ENCODE measurements at regions not wholly inside any gene's neighbourhood (a gene's known extent, or its start where the extent isn't known, plus 50 kb on each side); places are given as distances from the start of the nearest gene placed in this dataset.

DNA sequence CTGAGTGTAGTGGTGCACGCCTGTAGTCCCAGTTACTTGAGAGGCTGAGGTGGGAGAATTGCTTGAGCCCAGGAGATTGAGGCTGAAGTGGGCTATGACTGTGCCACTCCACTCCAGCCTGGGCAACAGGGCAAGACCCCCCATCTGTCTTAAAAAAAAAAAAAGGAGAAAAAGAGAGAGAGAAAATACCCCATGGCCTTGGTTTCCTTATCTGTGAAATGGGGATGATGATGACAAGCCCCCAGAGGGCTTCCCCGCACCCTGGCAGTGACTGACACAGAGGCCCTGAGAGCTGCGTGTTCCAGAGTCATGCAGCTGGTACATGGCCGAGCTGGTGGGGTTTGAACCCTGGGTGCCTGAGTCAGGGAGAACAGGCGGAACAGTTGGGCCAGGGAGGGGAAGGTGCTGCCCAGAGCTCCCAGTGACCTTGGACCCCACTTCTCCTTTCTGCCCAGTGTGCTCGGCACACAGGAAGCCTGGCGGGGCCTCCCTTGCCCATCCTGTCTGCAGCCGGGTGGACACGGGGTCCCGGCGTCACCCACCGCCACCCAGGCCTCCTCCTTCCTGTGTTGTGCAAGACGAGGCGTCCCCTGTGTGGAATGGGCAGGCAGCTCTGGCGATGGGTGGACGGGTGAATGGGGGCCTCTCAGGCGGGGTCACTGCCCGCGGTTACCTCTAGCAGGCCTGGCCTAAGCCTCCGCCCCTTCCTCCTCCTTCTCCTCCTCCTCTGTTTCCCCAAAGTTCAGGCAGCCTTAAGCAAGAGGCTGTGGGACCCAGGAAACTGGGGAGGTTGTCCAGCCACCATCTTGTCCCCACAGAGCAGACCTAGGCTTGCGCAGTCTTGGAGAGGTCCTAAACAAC is 84.2 kb downstream of the CEBPB start:
- no peaks in the 10 kb centered on the region for H3K36me3 ChIP-seq
- no peak for DNase-seq
- H3K4me1 ChIP-seq = peaks cover 7 to 44% (median 14%) of the 10 kb centered on the region in 3 donors
- WGBS, 2 donors = 75 to 78% methylated on average over 5 to 8 of the region's 21 CpGs
- intact Hi-C loops (cut with DNase I) = no loop called here
- TF ChIP-seq POLR2A (IDR thresholded peaks at IDR 0.05) = no peak
- TF ChIP-seq, protein P1, sequence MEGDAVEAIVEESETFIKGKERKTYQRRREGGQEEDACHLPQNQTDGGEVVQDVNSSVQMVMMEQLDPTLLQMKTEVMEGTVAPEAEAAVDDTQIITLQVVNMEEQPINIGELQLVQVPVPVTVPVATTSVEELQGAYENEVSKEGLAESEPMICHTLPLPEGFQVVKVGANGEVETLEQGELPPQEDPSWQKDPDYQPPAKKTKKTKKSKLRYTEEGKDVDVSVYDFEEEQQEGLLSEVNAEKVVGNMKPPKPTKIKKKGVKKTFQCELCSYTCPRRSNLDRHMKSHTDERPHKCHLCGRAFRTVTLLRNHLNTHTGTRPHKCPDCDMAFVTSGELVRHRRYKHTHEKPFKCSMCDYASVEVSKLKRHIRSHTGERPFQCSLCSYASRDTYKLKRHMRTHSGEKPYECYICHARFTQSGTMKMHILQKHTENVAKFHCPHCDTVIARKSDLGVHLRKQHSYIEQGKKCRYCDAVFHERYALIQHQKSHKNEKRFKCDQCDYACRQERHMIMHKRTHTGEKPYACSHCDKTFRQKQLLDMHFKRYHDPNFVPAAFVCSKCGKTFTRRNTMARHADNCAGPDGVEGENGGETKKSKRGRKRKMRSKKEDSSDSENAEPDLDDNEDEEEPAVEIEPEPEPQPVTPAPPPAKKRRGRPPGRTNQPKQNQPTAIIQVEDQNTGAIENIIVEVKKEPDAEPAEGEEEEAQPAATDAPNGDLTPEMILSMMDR (IDR thresholded peaks at IDR 0.05) = no peak
- peak overlapping the region in 3 of 4 donors; percentile 34 to 75 (median 56) for H3K27ac ChIP-seq
- H3K4me3 ChIP-seq = no peak overlapping the region
- H3K9me3 ChIP-seq = no peaks in the 10 kb centered on the region
- H3K27me3 ChIP-seq = no peaks in the 10 kb centered on the region

DNA sequence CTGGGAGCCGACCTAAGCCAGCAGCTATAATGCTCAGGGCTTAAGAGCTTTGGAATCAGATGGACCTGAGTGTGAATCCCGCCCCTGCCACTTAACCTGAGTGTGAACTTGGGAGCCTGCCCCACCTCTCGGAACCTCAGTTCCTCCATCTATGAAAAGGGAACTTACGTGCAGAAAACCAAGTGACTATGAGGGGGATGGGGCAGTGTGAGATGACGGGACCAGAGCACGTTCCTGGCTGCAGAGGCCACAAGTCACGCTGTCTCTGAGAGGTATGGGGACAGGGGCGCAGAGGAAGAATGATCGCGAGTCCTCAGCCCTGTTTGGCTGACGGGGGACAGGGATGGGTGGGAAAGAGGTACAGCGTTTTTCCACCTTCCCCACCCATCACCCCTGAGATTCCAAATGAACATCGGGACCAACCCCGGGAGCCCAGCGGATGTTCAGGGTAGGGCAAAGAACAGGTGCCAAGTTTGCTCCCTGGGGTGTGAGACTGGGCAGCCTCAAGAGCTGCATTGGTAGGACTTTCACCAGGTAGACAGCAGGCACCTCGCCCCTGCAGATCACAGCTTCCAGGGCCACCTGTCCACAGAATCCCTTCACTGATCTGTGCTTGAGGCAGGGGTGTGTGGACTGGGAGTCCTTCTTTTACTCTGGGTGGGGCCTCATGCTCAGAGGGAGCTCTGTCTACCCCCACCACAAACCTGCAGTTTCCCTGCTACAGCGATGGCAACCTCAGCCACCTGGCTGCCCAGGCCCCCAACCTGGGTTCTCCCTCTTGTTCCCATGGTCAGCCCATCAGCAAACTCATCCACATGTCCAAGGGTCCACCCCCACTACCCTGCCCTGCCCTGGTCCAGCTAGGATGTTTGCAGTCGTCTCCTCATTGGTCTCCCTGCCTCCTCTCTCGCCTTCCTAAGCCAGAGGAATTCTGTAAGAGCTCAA is 85.8 kb downstream of the CEBPB start:
- H3K4me1 ChIP-seq = peaks cover 7 to 50% (median 14%) of the 10 kb centered on the region in 3 donors
- no peaks in the 10 kb centered on the region for H3K9me3 ChIP-seq
- TF ChIP-seq POLR2A (IDR thresholded peaks at IDR 0.05) = peak in 1 of 4 donors; percentile 46
- TF ChIP-seq, protein P1 (IDR thresholded peaks at IDR 0.05) = no peak
- H3K36me3 ChIP-seq = no peaks in the 10 kb centered on the region
- no peaks in the 10 kb centered on the region for H3K27me3 ChIP-seq
- WGBS, 2 donors = 77 to 91% methylated on average over 14 to 16 of the region's 19 CpGs
- peak overlapping the region in 2 of 4 donors; percentile 33 to 51 for H3K27ac ChIP-seq
- no peak overlapping the region for H3K4me3 ChIP-seq
- no peak for DNase-seq
- intact Hi-C loops (cut with DNase I) = no loop called here

DNA sequence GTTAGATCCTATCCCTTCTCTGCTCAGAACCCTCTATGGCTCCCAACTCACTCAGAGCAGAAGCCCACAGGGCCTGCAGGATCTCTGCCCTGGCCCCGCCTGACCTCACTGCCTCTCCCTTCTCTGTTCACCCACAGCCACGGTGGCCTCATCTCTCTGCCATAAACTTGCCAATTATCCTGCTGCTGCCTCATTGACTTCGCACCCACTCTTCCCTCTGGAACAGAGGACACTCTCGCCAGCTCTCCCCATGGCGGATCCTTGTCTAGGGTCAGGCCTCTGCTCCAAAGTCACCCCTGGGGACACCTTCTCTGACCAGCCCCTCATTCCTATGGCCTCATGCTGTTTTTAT is 86.4 kb downstream of the CEBPB start:
- no peak for DNase-seq
- no peak overlapping the region for H3K4me3 ChIP-seq
- no peaks in the 10 kb centered on the region for H3K27me3 ChIP-seq
- peak overlapping the region in 1 of 4 donors; percentile 76 for H3K27ac ChIP-seq
- H3K9me3 ChIP-seq = no peaks in the 10 kb centered on the region
- H3K4me1 ChIP-seq = peaks cover 7 to 50% (median 14%) of the 10 kb centered on the region in 3 donors
- 81 to 88% methylated on average over 5 of the region's 5 CpGs for WGBS, 2 donors
- TF ChIP-seq, protein P1 (IDR thresholded peaks at IDR 0.05) = no peak
- no peak for TF ChIP-seq POLR2A (IDR thresholded peaks at IDR 0.05)
- no peaks in the 10 kb centered on the region for H3K36me3 ChIP-seq
- intact Hi-C loops (cut with DNase I) = no loop called here

DNA sequence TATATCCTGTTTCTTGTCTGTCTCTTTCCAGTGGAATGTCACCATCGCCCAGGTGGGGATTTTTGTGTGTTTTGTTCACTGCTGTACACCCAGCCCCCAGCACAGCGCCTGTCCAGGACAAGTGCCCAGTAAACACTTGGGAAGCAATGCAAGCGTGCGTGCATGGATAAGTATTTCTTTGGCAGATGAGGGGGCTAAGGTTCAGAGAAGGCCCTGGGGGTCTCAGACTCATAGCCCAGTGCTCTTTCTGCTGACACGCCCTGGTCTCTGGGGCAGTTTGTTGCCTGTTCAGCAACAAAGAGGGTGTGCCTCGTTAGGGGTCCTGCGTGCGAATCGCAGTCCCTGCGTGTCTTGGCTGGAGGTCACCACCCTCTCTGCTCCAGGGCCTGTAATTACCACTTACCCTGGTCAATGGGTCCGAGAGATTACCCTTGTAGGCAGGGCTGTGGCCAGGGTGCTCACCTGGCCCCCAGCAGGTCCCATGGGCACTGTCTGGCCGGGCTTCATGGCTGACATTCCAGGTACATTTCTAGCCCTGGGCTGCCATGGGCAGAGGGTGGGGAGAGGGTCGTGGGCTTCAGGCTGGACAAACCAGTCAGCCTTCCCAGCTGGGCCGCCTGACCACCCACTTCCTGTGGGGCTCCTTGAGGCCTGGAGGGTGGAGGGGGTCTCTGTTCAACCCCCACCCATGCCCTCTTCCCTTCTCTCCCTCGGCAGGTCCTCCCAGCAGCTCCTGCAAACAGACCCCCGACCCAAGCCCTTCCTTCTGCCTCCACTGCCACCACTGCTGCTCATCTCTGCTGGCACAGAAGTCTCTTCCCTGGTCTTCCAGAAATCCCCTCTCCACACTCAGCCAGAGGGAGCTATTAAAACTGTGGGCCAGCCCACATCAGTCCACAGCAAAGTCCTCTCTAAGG is 87.1 kb downstream of the CEBPB start:
- Histone ChIP-seq H3K9me3 (no peaks in the 10 kb centered on the region), H3K27me3 (no peaks in the 10 kb centered on the region), H3K4me1 (peaks cover 7 to 51% (median 14%) of the 10 kb centered on the region in 3 donors), H3K27ac (peak overlapping the region in 3 of 4 donors; percentile 59 to 76 (median 67)), H3K36me3 (no peaks in the 10 kb centered on the region), H3K4me3 (no peak overlapping the region)
- intact Hi-C loops (cut with DNase I) = no loop called here
- TF ChIP-seq POLR2A (IDR thresholded peaks at IDR 0.05) = no peak
- TF ChIP-seq, protein P1 (IDR thresholded peaks at IDR 0.05) = no peak
- WGBS, 2 donors = 80 to 82% methylated on average over 10 to 11 of the region's 16 CpGs
- no peak for DNase-seq
